T-cell (primary cell): ENCODE measurements at regions not wholly inside any gene's neighbourhood (a gene's known extent, or its start where the extent isn't known, plus 50 kb on each side); places are given as distances from the start of the nearest gene placed in this dataset.

Experiments
- ATAC-seq, 4 experiments: fragments of 200-7000 bp in 3 of 4; fragments of 150-1000 bp in 1 of 4; cut with Tn5 transposase; replicated peaks in 1 of 4; 1 replicate in 3 of 4; 2 replicates in 1 of 4; pipeline ENCODE4 v1.10.0; 2021; ENCODE audit warnings: moderate library complexity in 3 of 4, mild to moderate bottlenecking in 2 of 4, moderate number of reproducible peaks in 1 of 4
- CTCF ChIA-PET, 2 donors: fragments of 300-600 bp; sonication (Branson Sonifier 250); formaldehyde crosslinking; loops; one replicate each; lab custom pipeline; 2022; ENCODE audit warnings: antibody characterized with exemption in 2 of 2; lab: Charles Lee
- POLR2A ChIA-PET, 2 donors: fragments of 300-600 bp; sonication (Branson Sonifier 250); formaldehyde crosslinking; loops; one replicate each; lab custom pipeline; 2022; ENCODE audit warnings: antibody characterized with exemption in 2 of 2; lab: Charles Lee
- DNase-seq, 35 experiments: peaks; one replicate each; pipeline versions ENCODE4 v3.0.0 to v3.0.0-alpha.2; 2013 to 2023
- H3K27ac ChIP-seq: one replicate; pipeline ENCODE4 v1.5.1; 2013; ENCODE audit warnings: low read length
- H3K27me3 ChIP-seq, 2 experiments: replicated peaks in 1 of 2; 1 replicate in 1 of 2; 2 replicates in 1 of 2; pipeline versions ENCODE4 v1.6.1 to v1.7.0; 2013; ENCODE audit warnings: low read length in 1 of 2, mixed read lengths in 1 of 2; ENCODE audit not compliant: control insufficient read depth in 2 of 2, insufficient read depth in 2 of 2; ENCODE audit errors: extremely low read depth in 1 of 2
- H3K36me3 ChIP-seq, 2 donors: 1 replicate in 1 of 2; 2 replicates in 1 of 2; pipeline versions ENCODE4 v1.6.1 to v1.7.0; 2013; ENCODE audit warnings: low read length in 1 of 2; ENCODE audit not compliant: control insufficient read depth in 2 of 2, insufficient read depth in 1 of 2; ENCODE audit errors: extremely low read depth in 1 of 2
- H3K4me1 ChIP-seq, 2 experiments: 1 replicate in 1 of 2; 2 replicates in 1 of 2; pipeline versions ENCODE4 v1.6.1 to v1.7.0; 2013; ENCODE audit warnings: low read length in 2 of 2, mixed read lengths in 1 of 2; ENCODE audit not compliant: insufficient read depth in 2 of 2, control insufficient read depth in 1 of 2; ENCODE audit errors: extremely low read depth in 1 of 2
- H3K4me3 ChIP-seq, 2 donors: 1 replicate in 1 of 2; 2 replicates in 1 of 2; pipeline versions ENCODE4 v1.5.1 to v1.7.0; 2013; ENCODE audit warnings: mild to moderate bottlenecking in 2 of 2, low read length in 1 of 2, moderate library complexity in 1 of 2; ENCODE audit not compliant: control insufficient read depth in 1 of 2; ENCODE audit errors: extremely low read depth in 1 of 2
- H3K9me3 ChIP-seq: 2 replicates; pipeline ENCODE4 v1.7.0; 2013
- H3K27ac Mint-ChIP-seq, 2 donors: one replicate each; pipeline ENCODE4 v1.8.0; 2020 to 2021; ENCODE audit warnings: mild to moderate bottlenecking in 2 of 2, mixed read lengths in 2 of 2
- H3K27me3 Mint-ChIP-seq, 2 donors: one replicate each; pipeline ENCODE4 v1.8.0; 2021 to 2022; ENCODE audit warnings: mixed read lengths in 2 of 2
- H3K36me3 Mint-ChIP-seq: one replicate; pipeline ENCODE4 v1.8.0; 2021; ENCODE audit warnings: mixed read lengths
- H3K4me1 Mint-ChIP-seq, 3 donors: one replicate each; pipeline ENCODE4 v1.8.0; 2020 to 2022; ENCODE audit warnings: mixed read lengths in 3 of 3, mild to moderate bottlenecking in 1 of 3
- H3K4me3 Mint-ChIP-seq, 3 donors: one replicate each; pipeline ENCODE4 v1.8.0; 2020 to 2022; ENCODE audit warnings: mild to moderate bottlenecking in 3 of 3, mixed read lengths in 3 of 3, moderate library complexity in 3 of 3
- H3K9me3 Mint-ChIP-seq, 3 donors: one replicate each; pipeline ENCODE4 v1.8.0; 2020 to 2022; ENCODE audit warnings: mixed read lengths in 3 of 3
- WGBS: methylation state at CpG from one replicate; pipeline ENCODE4 v1.1.5; 2013; ENCODE audit warnings: missing lambda C conversion rate; ENCODE audit not compliant: insufficient coverage; 5-methylcytosine and 5-hydroxymethylcytosine counted together

GRCh38 chr18:43665105-43665788, 388.0 kb upstream of the SYT4 start:
- Mint-ChIP-seq H3K4me3 (no peak overlapping the region), H3K36me3 (no peaks in the 10 kb centered on the region), H3K27me3 (no peaks in the 10 kb centered on the region), H3K9me3 (peaks cover 4 to 12% (median 5%) of the 10 kb centered on the region in 3 donors), H3K27ac (no peak overlapping the region), H3K4me1 (no peaks in the 10 kb centered on the region)
- H3K4me3 ChIP-seq: no peak overlapping the region
- DNase-seq (no peak), ATAC-seq (no peak)
- H3K9me3 ChIP-seq: no peaks in the 10 kb centered on the region
- no peak overlapping the region for H3K27ac ChIP-seq
- 0% methylated on average over 1 of the region's 3 CpGs for WGBS
- POLR2A ChIA-PET: no interaction called here
- H3K4me1 ChIP-seq: no peaks in the 10 kb centered on the region
- CTCF ChIA-PET: no interaction called here
- H3K27me3 ChIP-seq: no peaks in the 10 kb centered on the region
- no peaks in the 10 kb centered on the region for H3K36me3 ChIP-seq

DNA sequence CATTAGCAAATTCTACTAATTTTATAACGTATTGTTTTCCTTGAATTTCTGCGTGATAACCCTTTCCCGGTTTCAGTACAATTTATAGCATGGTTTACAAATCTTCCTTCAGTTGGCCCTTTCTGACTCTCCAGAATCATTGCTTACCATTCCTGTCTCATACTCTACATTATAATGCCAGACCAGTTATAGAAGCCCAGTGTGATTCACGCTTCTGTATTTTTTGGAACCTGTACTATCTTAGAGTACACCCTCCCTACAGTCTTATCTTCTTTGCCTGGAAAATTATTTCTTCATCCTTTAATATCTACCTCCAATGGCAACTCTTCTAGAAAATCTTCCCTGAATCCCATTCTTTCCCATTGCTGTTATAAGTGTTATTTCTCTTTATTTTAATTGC, 391.6 kb upstream of the SYT4 start:
- no peaks in the 10 kb centered on the region for H3K27me3 ChIP-seq
- ATAC-seq (no peak), DNase-seq (no peak)
- CTCF ChIA-PET: no interaction called here
- no peaks in the 10 kb centered on the region for H3K4me1 Mint-ChIP-seq
- H3K27ac ChIP-seq: no peak overlapping the region
- H3K9me3 ChIP-seq: no peaks in the 10 kb centered on the region
- H3K27ac Mint-ChIP-seq: no peak overlapping the region
- no peaks in the 10 kb centered on the region for H3K4me1 ChIP-seq
- H3K27me3 Mint-ChIP-seq: no peaks in the 10 kb centered on the region
- H3K4me3 ChIP-seq: no peak overlapping the region
- no peaks in the 10 kb centered on the region for H3K36me3 Mint-ChIP-seq
- no peak overlapping the region for H3K4me3 Mint-ChIP-seq
- POLR2A ChIA-PET: no interaction called here
- WGBS: 94% methylated on average over 4 of the region's 4 CpGs
- H3K36me3 ChIP-seq: no peaks in the 10 kb centered on the region
- H3K9me3 Mint-ChIP-seq: peaks cover 9 to 13% (median 12%) of the 10 kb centered on the region in 3 donors

GRCh38 chr18:43671431-43671830, 394.1 kb upstream of the SYT4 start:
- Histone ChIP-seq H3K4me3 (no peak overlapping the region), H3K27me3 (no peaks in the 10 kb centered on the region), H3K4me1 (no peaks in the 10 kb centered on the region), H3K27ac (no peak overlapping the region), H3K9me3 (no peaks in the 10 kb centered on the region), H3K36me3 (no peaks in the 10 kb centered on the region)
- no peak for ATAC-seq
- Mint-ChIP-seq H3K9me3 (peaks cover 9 to 12% (median 12%) of the 10 kb centered on the region in 3 donors), H3K4me3 (no peak overlapping the region), H3K27me3 (no peaks in the 10 kb centered on the region), H3K36me3 (no peaks in the 10 kb centered on the region), H3K4me1 (no peaks in the 10 kb centered on the region), H3K27ac (no peak overlapping the region)
- ChIA-PET CTCF (no interaction called here), POLR2A (no interaction called here)
- no CpG with 5 or more reads among the region's 1 CpG for WGBS
- DNase-seq: no peak

DNA sequence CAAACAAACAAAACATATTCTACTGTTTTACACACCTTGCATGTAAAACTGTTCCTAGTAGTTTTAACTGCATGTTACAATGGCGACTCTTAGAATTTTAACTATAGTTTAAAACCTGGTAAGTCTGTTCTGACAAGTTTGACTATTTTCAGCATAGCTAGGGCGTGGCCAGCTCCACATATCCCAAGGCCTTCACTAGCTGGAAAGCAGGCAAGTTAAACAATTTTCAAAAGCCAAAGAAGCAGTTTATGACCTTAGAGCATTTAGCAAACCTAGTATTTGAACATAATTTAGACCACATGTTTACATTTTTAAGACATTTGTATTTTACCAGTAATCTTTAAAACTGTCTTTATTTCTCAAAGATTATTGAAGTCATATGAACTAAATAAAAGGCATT, 402.8 kb upstream of the SYT4 start:
- Histone ChIP-seq H3K4me3 (no peak overlapping the region), H3K27me3 (no peaks in the 10 kb centered on the region), H3K4me1 (no peaks in the 10 kb centered on the region), H3K36me3 (no peaks in the 10 kb centered on the region), H3K9me3 (no peaks in the 10 kb centered on the region), H3K27ac (no peak overlapping the region)
- Mint-ChIP-seq H3K4me1 (no peaks in the 10 kb centered on the region), H3K36me3 (no peaks in the 10 kb centered on the region), H3K4me3 (no peak overlapping the region), H3K9me3 (peaks cover 6 to 15% (median 9%) of the 10 kb centered on the region in 3 donors), H3K27me3 (no peaks in the 10 kb centered on the region), H3K27ac (no peak overlapping the region)
- ATAC-seq (no peak), DNase-seq (no peak)
- POLR2A ChIA-PET: no interaction called here
- WGBS: 29% methylated on average over 1 of the region's 2 CpGs
- CTCF ChIA-PET: no interaction called here

DNA sequence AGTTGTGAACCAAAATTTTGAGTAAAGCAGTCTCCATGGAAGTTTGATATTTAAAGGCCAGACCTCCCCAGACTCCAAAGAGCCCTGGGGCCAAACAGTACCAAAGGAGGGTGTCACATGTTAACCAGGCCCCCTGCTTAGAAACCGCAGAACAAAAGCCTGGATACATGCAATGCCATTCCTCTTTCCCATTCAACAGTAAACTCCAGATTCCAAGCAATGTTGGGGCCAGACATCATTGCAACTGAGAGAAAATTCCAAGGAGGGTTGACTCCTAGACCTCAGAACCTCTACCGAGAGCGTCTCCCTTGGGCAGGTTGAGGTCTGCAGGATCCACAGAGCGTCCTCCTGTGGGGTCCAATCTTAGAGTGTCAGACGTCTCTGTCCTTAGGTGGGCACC, 404.4 kb upstream of the SYT4 start:
- WGBS: 86% methylated on average over 4 of the region's 5 CpGs
- peaks cover 6 to 12% (median 9%) of the 10 kb centered on the region in 3 donors for H3K9me3 Mint-ChIP-seq
- no peaks in the 10 kb centered on the region for H3K4me1 ChIP-seq
- ATAC-seq (no peak), DNase-seq (no peak)
- no peak overlapping the region for H3K27ac ChIP-seq
- H3K9me3 ChIP-seq: no peaks in the 10 kb centered on the region
- H3K27ac Mint-ChIP-seq: no peak overlapping the region
- CTCF ChIA-PET: no interaction called here
- no peaks in the 10 kb centered on the region for H3K36me3 ChIP-seq
- H3K27me3 Mint-ChIP-seq: no peaks in the 10 kb centered on the region
- H3K27me3 ChIP-seq: no peaks in the 10 kb centered on the region
- POLR2A ChIA-PET: no interaction called here
- H3K4me3 Mint-ChIP-seq: no peak overlapping the region
- H3K36me3 Mint-ChIP-seq: no peaks in the 10 kb centered on the region
- no peaks in the 10 kb centered on the region for H3K4me1 Mint-ChIP-seq
- no peak overlapping the region for H3K4me3 ChIP-seq

DNA sequence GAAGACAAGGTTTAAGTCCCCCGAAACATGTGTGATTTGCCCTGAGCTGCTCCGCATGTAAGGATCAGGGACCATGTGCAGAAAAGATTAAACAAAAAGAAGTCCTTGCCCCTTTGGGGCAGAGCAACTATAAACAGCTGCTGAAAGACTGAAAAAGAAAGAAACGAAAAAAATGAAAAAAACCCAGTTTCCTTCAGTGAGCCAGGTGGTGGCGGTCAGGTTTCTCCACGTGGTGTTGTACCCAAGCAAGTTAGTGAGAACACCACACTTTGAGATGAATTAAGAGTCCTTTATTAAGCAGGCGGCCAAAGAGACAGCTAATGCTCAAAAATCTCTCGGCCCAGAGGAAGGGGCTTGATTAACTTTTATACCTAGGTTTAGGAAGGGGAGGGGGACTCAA, 404.9 kb upstream of the SYT4 start:
- POLR2A ChIA-PET: no interaction called here
- WGBS: 77% methylated on average over 4 of the region's 7 CpGs
- H3K27ac Mint-ChIP-seq: no peak overlapping the region

GRCh38 chr18:43686709-43687108, 409.4 kb upstream of the SYT4 start:
- H3K27ac Mint-ChIP-seq: no peak overlapping the region
- Histone ChIP-seq H3K36me3 (no peaks in the 10 kb centered on the region), H3K27me3 (no peaks in the 10 kb centered on the region), H3K27ac (no peak overlapping the region), H3K4me1 (no peaks in the 10 kb centered on the region), H3K9me3 (no peaks in the 10 kb centered on the region), H3K4me3 (no peak overlapping the region)
- no CpG with 5 or more reads among the region's 1 CpG for WGBS
- H3K9me3 Mint-ChIP-seq: peaks cover 4 to 14% (median 6%) of the 10 kb centered on the region in 3 donors
- no peaks in the 10 kb centered on the region for H3K36me3 Mint-ChIP-seq
- no peaks in the 10 kb centered on the region for H3K4me1 Mint-ChIP-seq
- CTCF ChIA-PET: no interaction called here
- DNase-seq (no peak), ATAC-seq (no peak)
- POLR2A ChIA-PET: no interaction called here
- H3K4me3 Mint-ChIP-seq: no peak overlapping the region
- H3K27me3 Mint-ChIP-seq: no peaks in the 10 kb centered on the region

More for the DNA sequence above, 404.9 kb upstream of the SYT4 start:
- Histone ChIP-seq H3K4me1 (no peaks in the 10 kb centered on the region), H3K36me3 (no peaks in the 10 kb centered on the region), H3K4me3 (no peak overlapping the region), H3K27ac (no peak overlapping the region), H3K9me3 (no peaks in the 10 kb centered on the region), H3K27me3 (no peaks in the 10 kb centered on the region)
- Mint-ChIP-seq H3K27me3 (no peaks in the 10 kb centered on the region), H3K4me1 (no peaks in the 10 kb centered on the region), H3K4me3 (no peak overlapping the region), H3K36me3 (no peaks in the 10 kb centered on the region), H3K9me3 (peaks cover 6 to 9% (median 8%) of the 10 kb centered on the region in 3 donors)
- ATAC-seq (no peak), DNase-seq (no peak)
- CTCF ChIA-PET: no interaction called here
